Stimulated activated CD4-positive, alpha-beta T cell treated with anti-CD3 and anti-CD28 coated beads, Interleukin-12 subunit alpha, Interleukin-12 subunit beta, amount 100 ng/mL, for 24 hours (primary cell): ENCODE measurements at regions not wholly inside any gene's neighbourhood (a gene's known extent, or its start where the extent isn't known, plus 50 kb on each side); places are given as distances from the start of the nearest gene placed in this dataset.

ENCODE experiments used
- DNase-seq, 2 experiments: peaks; one replicate each; pipeline ENCODE4 v3.0.0-alpha.2; 2020; ENCODE audit warnings: low read depth in 2 of 2

GRCh38 chr14:98867146-98867545 lies 404.9 kb downstream of the BCL11B start:
- DNase-seq: no peak

GRCh38 chr14:98867726-98868125 lies 404.3 kb downstream of the BCL11B start:
- no peak for DNase-seq

GRCh38 chr14:98868866-98869265 lies 403.1 kb downstream of the BCL11B start:
- DNase-seq: no peak

GRCh38 chr14:98871796-98872195 lies 400.2 kb downstream of the BCL11B start:
- no peak for DNase-seq

- DNase-seq: no peak
These were observed 394.9 kb downstream of the BCL11B start for GRCh38 chr14:98877065-98877464.

- DNase-seq: no peak
These were observed 393.7 kb downstream of the BCL11B start for GRCh38 chr14:98878282-98878681.

- no peak for DNase-seq
These were observed 385.0 kb downstream of the BCL11B start for GRCh38 chr14:98886982-98887381.

- no peak for DNase-seq
These were observed 383.7 kb downstream of the BCL11B start for GRCh38 chr14:98888281-98888680.

- no peak for DNase-seq
These were observed 382.8 kb downstream of the BCL11B start for GRCh38 chr14:98888927-98889835.

GRCh38 chr14:98889836-98890185 lies 382.2 kb downstream of the BCL11B start:
- DNase-seq: no peak

- no peak for DNase-seq
These were observed 381.2 kb downstream of the BCL11B start for GRCh38 chr14:98890556-98891340.

- no peak for DNase-seq
These were observed 378.3 kb downstream of the BCL11B start for GRCh38 chr14:98893675-98894074.

GRCh38 chr14:98894600-98894999 lies 377.4 kb downstream of the BCL11B start:
- no peak for DNase-seq

GRCh38 chr14:98896449-98896848 lies 375.5 kb downstream of the BCL11B start:
- no peak for DNase-seq

- DNase-seq: no peak
These were observed 374.2 kb downstream of the BCL11B start for GRCh38 chr14:98897605-98898309.

- no peak for DNase-seq
These were observed 372.6 kb downstream of the BCL11B start for GRCh38 chr14:98899441-98899840.

- DNase-seq: no peak
These were observed 371.8 kb downstream of the BCL11B start for GRCh38 chr14:98900236-98900635.

- DNase-seq: no peak
These were observed 371.2 kb downstream of the BCL11B start for GRCh38 chr14:98900798-98901197.

- DNase-seq: no peak
These were observed 370.3 kb downstream of the BCL11B start for GRCh38 chr14:98901511-98902205.

GRCh38 chr14:98903371-98903770 lies 368.6 kb downstream of the BCL11B start:
- DNase-seq: no peak

GRCh38 chr14:98904677-98905076 lies 367.3 kb downstream of the BCL11B start:
- no peak for DNase-seq
